HUES64 (cell line): ENCODE measurements at regions not wholly inside any gene's neighbourhood (a gene's known extent, or its start where the extent isn't known, plus 50 kb on each side); places are given as distances from the start of the nearest gene placed in this dataset.

ENCODE experiments used
- H3K27ac ChIP-seq: 2 replicates; pipeline ENCODE4 v1.7.0; 2013; ENCODE audit warnings: low read depth, low read length, inconsistent platforms
- H3K27me3 ChIP-seq: 2 replicates; pipeline ENCODE4 v1.6.1; 2013; ENCODE audit warnings: mild to moderate bottlenecking, low read length; ENCODE audit not compliant: insufficient read depth
- H3K36me3 ChIP-seq: 2 replicates; pipeline ENCODE4 v1.6.1; 2013; ENCODE audit warnings: mild to moderate bottlenecking, low read length; ENCODE audit not compliant: insufficient read depth
- H3K4me1 ChIP-seq: 2 replicates; pipeline ENCODE4 v1.6.1; 2013; ENCODE audit warnings: mild to moderate bottlenecking, low read length, moderate library complexity; ENCODE audit not compliant: insufficient read depth
- H3K4me3 ChIP-seq: 2 replicates; pipeline ENCODE4 v1.5.1; 2013; ENCODE audit warnings: mild to moderate bottlenecking, low read length, moderate library complexity
- H3K9ac ChIP-seq: 2 replicates; pipeline ENCODE4 v1.6.1; 2013; ENCODE audit warnings: mild to moderate bottlenecking, low read depth, low read length
- H3K9me3 ChIP-seq: 2 replicates; pipeline ENCODE4 v1.6.1; 2013; ENCODE audit warnings: low read depth, low read length; ENCODE audit not compliant: insufficient read depth
- WGBS: fragments of 150-250, 120-280 bp; methylation state at CpG from one replicate; pipeline ENCODE4 v1.1.7; 2013; ENCODE audit warnings: missing lambda C conversion rate; 5-methylcytosine and 5-hydroxymethylcytosine counted together

GRCh38 chr1:185645686-185646085 is 88.5 kb upstream of the HMCN1 start:
- no peaks in the 10 kb centered on the region for H3K27me3 ChIP-seq
- no peak overlapping the region for H3K4me3 ChIP-seq
- peak overlapping the region; percentile 97 for H3K27ac ChIP-seq
- peaks cover 5% of the 10 kb centered on the region for H3K36me3 ChIP-seq
- peaks cover 31% of the 10 kb centered on the region for H3K4me1 ChIP-seq
- H3K9me3 ChIP-seq = peaks cover 31% of the 10 kb centered on the region
- H3K9ac ChIP-seq = peak overlapping the region; percentile 35; the same call in 1 of the 2 replicates
- WGBS = 68% methylated on average over 1 of the region's 1 CpG

DNA sequence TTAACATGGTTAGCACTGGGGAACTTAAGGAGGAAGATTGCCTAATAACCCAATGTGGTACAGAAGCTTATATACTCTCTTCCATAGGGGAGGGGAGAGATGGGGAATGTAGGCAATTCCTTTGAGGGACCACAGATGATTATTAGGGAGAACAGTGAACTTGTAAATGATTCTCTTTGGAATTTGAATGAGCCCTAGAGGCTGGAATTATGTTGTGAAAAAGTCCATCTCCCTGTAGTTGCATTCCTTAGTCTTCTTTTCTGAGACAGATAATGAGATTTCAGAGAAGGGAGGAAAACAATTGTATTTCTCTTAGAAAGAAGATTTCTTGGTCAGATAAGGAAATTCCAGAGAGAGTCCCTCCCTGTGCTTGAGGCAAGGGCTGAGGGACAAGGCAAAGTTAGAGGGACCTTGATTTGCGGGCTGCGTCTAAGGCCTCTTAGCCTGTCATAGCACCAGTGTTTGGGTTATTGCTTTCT is 89.0 kb upstream of the HMCN1 start:
- Histone ChIP-seq H3K27me3 (no peaks in the 10 kb centered on the region), H3K4me3 (no peak overlapping the region), H3K9me3 (peaks cover 28% of the 10 kb centered on the region), H3K4me1 (peaks cover 31% of the 10 kb centered on the region), H3K36me3 (peaks cover 5% of the 10 kb centered on the region), H3K9ac (peak overlapping the region; percentile 35; the same call in 1 of the 2 replicates), H3K27ac (peak overlapping the region; percentile 97)
- WGBS = 73% methylated on average over 2 of the region's 2 CpGs

- H3K27ac ChIP-seq = peak overlapping the region; percentile 97
- H3K27me3 ChIP-seq = no peaks in the 10 kb centered on the region
- no peak overlapping the region for H3K4me3 ChIP-seq
- peaks cover 31% of the 10 kb centered on the region for H3K4me1 ChIP-seq
- no peak overlapping the region for H3K9ac ChIP-seq
- 86% methylated on average over 1 of the region's 1 CpG for WGBS
- peaks cover 5% of the 10 kb centered on the region for H3K36me3 ChIP-seq
- peaks cover 22% of the 10 kb centered on the region for H3K9me3 ChIP-seq
Observed at GRCh38 chr1:185644531-185644930, 89.7 kb upstream of the HMCN1 start.

DNA sequence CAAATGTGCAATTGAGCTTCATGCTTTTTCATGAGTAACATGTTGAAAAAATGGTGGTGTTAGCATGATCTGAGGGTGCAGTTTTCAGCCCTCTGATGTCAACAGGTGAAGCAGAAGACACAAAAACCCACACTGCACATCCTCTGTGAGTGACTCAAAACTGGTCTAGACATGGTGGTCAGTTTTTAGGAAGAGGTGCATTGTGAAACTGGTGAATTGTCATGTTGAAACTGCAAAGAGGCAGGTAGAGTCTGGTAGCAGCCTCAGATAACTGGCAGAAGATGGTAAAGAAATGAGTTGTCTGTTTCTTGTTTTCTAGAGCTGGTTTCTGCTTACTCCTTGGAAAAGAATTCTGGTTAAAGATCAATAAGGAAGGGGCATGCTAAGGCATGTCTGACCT is 97.3 kb upstream of the HMCN1 start:
- H3K27me3 ChIP-seq = no peaks in the 10 kb centered on the region
- H3K36me3 ChIP-seq = 0 out of 2 replicates have a peak, but pooled peaks cover 3% of the 10 kb centered on the region
- peaks cover 28% of the 10 kb centered on the region for H3K9me3 ChIP-seq
- no peaks in the 10 kb centered on the region for H3K4me1 ChIP-seq
- H3K9ac ChIP-seq = no peak overlapping the region
- no peak overlapping the region for H3K4me3 ChIP-seq
- H3K27ac ChIP-seq = no peak overlapping the region

- Histone ChIP-seq H3K9ac (no peak overlapping the region), H3K4me1 (no peaks in the 10 kb centered on the region), H3K9me3 (peaks cover 28% of the 10 kb centered on the region), H3K36me3 (0 out of 2 replicates have a peak, but pooled peaks cover 3% of the 10 kb centered on the region), H3K4me3 (no peak overlapping the region), H3K27me3 (no peaks in the 10 kb centered on the region), H3K27ac (no peak overlapping the region)
- 99% methylated on average over 4 of the region's 4 CpGs for WGBS
Observed at GRCh38 chr1:185634704-185635103, 99.5 kb upstream of the HMCN1 start.

GRCh38 chr1:185632659-185633423 is 101.3 kb upstream of the HMCN1 start:
- Histone ChIP-seq H3K27ac (no peak overlapping the region), H3K4me1 (peaks cover 5% of the 10 kb centered on the region; the same call in 1 of the 2 replicates), H3K27me3 (no peaks in the 10 kb centered on the region), H3K9ac (no peak overlapping the region), H3K9me3 (peaks cover 28% of the 10 kb centered on the region), H3K4me3 (no peak overlapping the region), H3K36me3 (0 out of 2 replicates have a peak, but pooled peaks cover 3% of the 10 kb centered on the region)
- WGBS = 97% methylated on average over 3 of the region's 4 CpGs

- H3K4me1 ChIP-seq = peaks cover 6% of the 10 kb centered on the region; the same call in 1 of the 2 replicates
- H3K4me3 ChIP-seq = no peak overlapping the region
- H3K27me3 ChIP-seq = no peaks in the 10 kb centered on the region
- no CpG with 5 or more reads among the region's 1 CpG for WGBS
- H3K9me3 ChIP-seq = peaks cover 18% of the 10 kb centered on the region
- no peaks in the 10 kb centered on the region for H3K36me3 ChIP-seq
- H3K27ac ChIP-seq = no peak overlapping the region
- H3K9ac ChIP-seq = no peak overlapping the region
Observed at GRCh38 chr1:185631843-185632242, 102.3 kb upstream of the HMCN1 start.

DNA sequence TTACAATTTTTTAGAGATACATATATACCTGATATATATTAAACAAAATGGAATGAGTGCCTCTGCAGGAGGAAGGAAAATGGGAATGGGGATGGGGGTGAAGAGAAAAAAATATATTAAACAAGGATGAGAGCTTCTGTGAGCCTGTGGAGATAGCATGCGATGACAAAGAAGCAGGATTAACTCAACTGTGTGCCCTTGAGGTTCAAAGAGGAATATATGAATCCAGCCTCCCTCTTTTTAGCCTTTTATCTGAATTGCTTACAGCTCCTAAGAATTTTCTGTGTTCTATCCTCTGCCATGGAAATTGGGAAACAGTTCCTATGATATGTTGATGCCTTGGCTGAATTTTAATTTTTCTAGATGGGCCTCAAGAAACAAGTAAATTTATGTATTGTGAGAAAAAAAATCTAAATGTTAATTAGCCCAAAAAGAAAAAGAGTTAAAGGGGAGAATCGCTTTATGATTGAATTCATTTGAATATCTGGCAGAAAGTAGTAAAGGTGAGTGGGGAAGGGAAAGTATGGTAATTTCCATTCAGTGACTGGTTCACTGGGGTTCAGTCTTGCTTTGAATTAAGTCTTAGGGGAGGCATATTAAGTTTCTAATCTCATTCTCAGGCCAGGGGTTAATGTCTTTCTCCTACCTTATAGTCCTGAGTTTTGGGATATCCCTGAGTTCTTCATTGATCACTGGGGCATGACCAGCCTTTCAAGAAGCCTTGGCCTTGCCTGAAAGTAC is 106.3 kb upstream of the HMCN1 start:
- no peaks in the 10 kb centered on the region for H3K27me3 ChIP-seq
- no peaks in the 10 kb centered on the region for H3K36me3 ChIP-seq
- no peak overlapping the region for H3K4me3 ChIP-seq
- H3K4me1 ChIP-seq = peaks cover 6% of the 10 kb centered on the region; the same call in 1 of the 2 replicates
- no peak overlapping the region for H3K27ac ChIP-seq
- WGBS = 98% methylated on average over 2 of the region's 2 CpGs
- no peaks in the 10 kb centered on the region for H3K9me3 ChIP-seq
- no peak overlapping the region for H3K9ac ChIP-seq

GRCh38 chr1:185627171-185627570 is 107.0 kb upstream of the HMCN1 start:
- WGBS = 77% methylated on average over 3 of the region's 3 CpGs
- Histone ChIP-seq H3K27me3 (no peaks in the 10 kb centered on the region), H3K27ac (no peak overlapping the region), H3K4me1 (peaks cover 6% of the 10 kb centered on the region; the same call in 1 of the 2 replicates), H3K36me3 (no peaks in the 10 kb centered on the region), H3K9me3 (no peaks in the 10 kb centered on the region), H3K4me3 (no peak overlapping the region), H3K9ac (no peak overlapping the region)

GRCh38 chr1:185626344-185626743 is 107.8 kb upstream of the HMCN1 start:
- 88% methylated on average over 3 of the region's 3 CpGs for WGBS
- H3K27me3 ChIP-seq = no peaks in the 10 kb centered on the region
- H3K9ac ChIP-seq = no peak overlapping the region
- no peaks in the 10 kb centered on the region for H3K36me3 ChIP-seq
- H3K4me3 ChIP-seq = no peak overlapping the region
- no peak overlapping the region for H3K27ac ChIP-seq
- no peaks in the 10 kb centered on the region for H3K9me3 ChIP-seq
- H3K4me1 ChIP-seq = peaks cover 6% of the 10 kb centered on the region; the same call in 1 of the 2 replicates

GRCh38 chr1:185610954-185611353 is 123.2 kb upstream of the HMCN1 start:
- H3K27ac ChIP-seq = no peak overlapping the region
- H3K4me1 ChIP-seq = no peaks in the 10 kb centered on the region
- no peak overlapping the region for H3K4me3 ChIP-seq
- H3K27me3 ChIP-seq = no peaks in the 10 kb centered on the region
- no peaks in the 10 kb centered on the region for H3K36me3 ChIP-seq
- no peak overlapping the region for H3K9ac ChIP-seq
- no peaks in the 10 kb centered on the region for H3K9me3 ChIP-seq
